HCT116 (cell line): ENCODE measurements at regions not wholly inside any gene's neighbourhood (a gene's known extent, or its start where the extent isn't known, plus 50 kb on each side); places are given as distances from the start of the nearest gene placed in this dataset.

ENCODE experiments used
- ATAC-seq: fragments of 200-7000 bp; cut with Tn5 transposase; 2 replicates; pipeline ENCODE4 v1.9.1; 2020; ENCODE audit warnings: mild to moderate bottlenecking, moderate library complexity
- BruUV-seq: library from RNA; stranded (reverse); fragments of 400-500 nt; replicated peaks from 2 replicates; lab custom pipeline; 2021; lab: Mats Ljungman, UMichigan
- CTCF ChIA-PET: fragments of 300-600 bp; sonication (Branson Sonifier 250); formaldehyde crosslinking; loops from one replicate; lab custom pipeline; 2021; ENCODE audit warnings: antibody characterized with exemption; lab: Charles Lee
- POLR2A ChIA-PET: fragments of 300-600, 350-600 bp; sonication (Branson Sonifier 250); formaldehyde crosslinking; loops from one replicate; lab custom pipeline; 2021; ENCODE audit warnings: antibody characterized with exemption; lab: Charles Lee
- RAD21 ChIA-PET, 2 experiments: fragments of 300-600 bp; sonication (Branson Sonifier 250); formaldehyde crosslinking; loops; one replicate each; lab custom pipeline; 2023; ENCODE audit warnings: low total read pairs in 2 of 2; ENCODE audit not compliant: uncharacterized antibody in 2 of 2, unreplicated experiment in 2 of 2, low non-redundant PET in 1 of 2; lab: Charles Lee
- DNase-seq: peaks from one replicate; pipeline ENCODE4 v3.0.0-alpha.2; 2010; ENCODE audit warnings: low read depth, low spot score
- H2AFZ ChIP-seq: fragments of 200-600 bp; shearing (Covaris generic), sonication (generic); 2 replicates; pipeline ENCODE4 v1.6.1; 2017; ENCODE audit warnings: low read depth, mixed run types, mixed read lengths, antibody characterized with exemption, low read length; ENCODE audit not compliant: poor library complexity, severe bottlenecking
- H3K27ac ChIP-seq: 2 replicates; pipeline ENCODE4 v1.5.1; 2012; ENCODE audit warnings: low read depth, low read length
- H3K27me3 ChIP-seq: fragments of 200-600 bp; sonication (generic); 2 replicates; pipeline ENCODE4 v1.6.1; 2016; ENCODE audit warnings: mixed run types, low read length, mixed read lengths; ENCODE audit not compliant: insufficient read depth
- H3K36me3 ChIP-seq, 2 experiments: fragments of 200-500 bp in 1 of 2; fragments of 200-600 bp in 1 of 2; sonication (Bioruptor generic) in 1 of 2; sonication (generic) in 1 of 2; 2 replicates each; pipeline versions ENCODE4 v1.5.1 to v1.6.1; 2014 to 2016; ENCODE audit warnings: low read length in 2 of 2, inconsistent platforms in 1 of 2, mixed read lengths in 1 of 2, mixed run types in 1 of 2; ENCODE audit not compliant: insufficient read depth in 2 of 2, control insufficient read depth in 1 of 2
- H3K4me1 ChIP-seq, 2 experiments: fragments of 200-600 bp in 1 of 2; sonication (generic) in 1 of 2; 2 replicates each; pipeline versions ENCODE4 v1.5.1 to v1.6.1; 2012 to 2017; ENCODE audit warnings: low read length in 2 of 2, inconsistent platforms in 1 of 2, mild to moderate bottlenecking in 1 of 2, mixed read lengths in 1 of 2, mixed run types in 1 of 2, moderate library complexity in 1 of 2; ENCODE audit not compliant: insufficient read depth in 2 of 2, control insufficient read depth in 1 of 2
- H3K4me2 ChIP-seq: fragments of 200-600 bp; sonication (generic); 2 replicates; pipeline ENCODE4 v1.6.1; 2017; ENCODE audit warnings: mixed run types, low read length, mixed read lengths
- H3K4me3 ChIP-seq, 2 experiments: fragments of 200-600 bp in 1 of 2; sonication (generic) in 1 of 2; replicated peaks in 1 of 2; 2 replicates each; pipeline ENCODE4 v1.5.1; 2011 to 2016; ENCODE audit warnings: low read length in 2 of 2, control low read depth in 1 of 2, low read depth in 1 of 2, mild to moderate bottlenecking in 1 of 2, mixed read lengths in 1 of 2, mixed run types in 1 of 2
- H3K79me2 ChIP-seq: fragments of 200-600 bp; sonication (generic); 2 replicates; pipeline ENCODE4 v1.6.1; 2017; ENCODE audit warnings: mild to moderate bottlenecking, mixed run types, low read length, moderate library complexity, mixed read lengths; ENCODE audit not compliant: insufficient read depth
- H3K9ac ChIP-seq: fragments of 200-600 bp; sonication (generic); 2 replicates; pipeline ENCODE4 v1.6.1; 2016; ENCODE audit warnings: low read length, mixed read lengths
- H3K9me2 ChIP-seq: fragments of 200-600 bp; sonication (generic), shearing (Covaris generic); 2 replicates; pipeline ENCODE4 v1.6.1; 2017; ENCODE audit warnings: mixed run types, mild to moderate bottlenecking, moderate library complexity; ENCODE audit not compliant: insufficient read depth
- H3K9me3 ChIP-seq, 2 experiments: fragments of 200-500 bp in 1 of 2; fragments of 200-600 bp in 1 of 2; sonication (Bioruptor generic) in 1 of 2; sonication (generic) in 1 of 2; 2 replicates each; pipeline ENCODE4 v1.6.1; 2014 to 2017; ENCODE audit warnings: low read length in 2 of 2, mixed read lengths in 2 of 2, inconsistent platforms in 1 of 2, low read depth in 1 of 2, mild to moderate bottlenecking in 1 of 2, mixed run types in 1 of 2, moderate library complexity in 1 of 2; ENCODE audit not compliant: control insufficient read depth in 1 of 2, insufficient read depth in 1 of 2
- H4K20me1 ChIP-seq: fragments of 200-600 bp; sonication (generic), shearing (Covaris generic); 2 replicates; pipeline ENCODE4 v1.6.1; 2017; ENCODE audit warnings: mixed run types, mild to moderate bottlenecking, moderate library complexity; ENCODE audit not compliant: insufficient read depth
- ATF3 ChIP-seq: IDR thresholded peaks from 2 replicates; pipeline ENCODE4 v1.6.1; 2012
- CBX3 ChIP-seq: IDR thresholded peaks from 2 replicates; pipeline ENCODE4 v1.6.1; 2012; ENCODE audit warnings: low read depth
- EGR1 ChIP-seq: IDR thresholded peaks from 2 replicates; pipeline ENCODE4 v1.6.1; 2012; ENCODE audit warnings: low read depth
- EZH2phosphoT487 ChIP-seq: fragments of 200-600 bp; IDR thresholded peaks from 2 replicates; pipeline ENCODE4 v1.6.1; 2018; ENCODE audit warnings: antibody characterized with exemption, borderline replicate concordance
- JUND ChIP-seq: IDR thresholded peaks from 2 replicates; pipeline ENCODE4 v1.6.1; 2012
- MAX ChIP-seq: IDR thresholded peaks from 2 replicates; pipeline ENCODE4 v1.6.1; 2012
- POLR2A ChIP-seq: IDR thresholded peaks from 2 replicates; pipeline ENCODE4 v1.7.0; 2011; ENCODE audit warnings: borderline replicate concordance; ENCODE audit not compliant: insufficient read depth, insufficient read length; ENCODE audit errors: extremely low read depth
- POLR2AphosphoS5 ChIP-seq: IDR thresholded peaks from 2 replicates; pipeline ENCODE4 v1.6.1; 2011; ENCODE audit warnings: mild to moderate bottlenecking, low read depth, low read length, moderate library complexity
- RAD21 ChIP-seq: IDR thresholded peaks from 2 replicates; pipeline ENCODE4 v1.6.1; 2012; ENCODE audit warnings: low read depth, mild to moderate bottlenecking
- REST ChIP-seq: IDR thresholded peaks from 2 replicates; pipeline ENCODE4 v1.6.1; 2012; ENCODE audit warnings: low read depth
- SIN3A ChIP-seq: IDR thresholded peaks from 2 replicates; pipeline ENCODE4 v1.6.1; 2012; ENCODE audit warnings: low read depth
- ZBTB33 ChIP-seq: IDR thresholded peaks from 2 replicates; pipeline ENCODE4 v1.6.1; 2011; ENCODE audit warnings: mild to moderate bottlenecking, low read length, moderate library complexity; ENCODE audit not compliant: insufficient replicate concordance; ENCODE audit errors: extremely low read depth
- ZNF274 ChIP-seq: fragments of 200-500 bp; sonication (Bioruptor generic); IDR thresholded peaks from 2 replicates; pipeline ENCODE4 v1.6.1; 2014; ENCODE audit warnings: mild to moderate bottlenecking, low read depth, low read length, inconsistent platforms
- intact Hi-C: fragments of 100-400 bp; cut with micrococcal nuclease; formaldehyde crosslinking; loops from 2 replicates; pipeline ENCODE4 v1.10.0; 2022

- no peak overlapping the region for H3K4me3 ChIP-seq
- TF ChIP-seq ATF3 (no peak), POLR2A (no peak), ZBTB33 (no peak), MAX (no peak), POLR2AphosphoS5 (no peak), EGR1 (no peak), RAD21 (no peak), JUND (no peak), SIN3A (no peak), REST (no peak), CBX3 (no peak), ZNF274 (no peak), EZH2phosphoT487 (no peak)
- TF ChIP-seq, all 23 proteins: peak for 0
- no peaks in the 10 kb centered on the region for H3K36me3 ChIP-seq
- H3K9me2 ChIP-seq = no peaks in the 10 kb centered on the region
- no peak overlapping the region for H2AFZ ChIP-seq
- no peak overlapping the region for H3K27ac ChIP-seq
- no peak overlapping the region for H3K9ac ChIP-seq
- CTCF ChIA-PET = no interaction called here
- H3K27me3 ChIP-seq = peaks cover 10% of the 10 kb centered on the region; the same call in 1 of the 2 replicates
- intact Hi-C loops = no loop called here
- H3K4me1 ChIP-seq = peaks cover 0 to 14% of the 10 kb centered on the region in 2 experiments; a peak in 1 of 4 replicates
- H3K9me3 ChIP-seq = no peaks in the 10 kb centered on the region
- DNase-seq = no peak
- ATAC-seq = no peak
- H4K20me1 ChIP-seq = no peaks in the 10 kb centered on the region
- no TSS peak for BruUV-seq
- H3K79me2 ChIP-seq = no peaks in the 10 kb centered on the region
- RAD21 ChIA-PET = no interaction called here
- no peak overlapping the region for H3K4me2 ChIP-seq
- POLR2A ChIA-PET = no interaction called here
These were observed 50.1 kb upstream of the IGFBP2 start for GRCh38 chr2:216583147-216583546.
